ENCODE measurements at regions not wholly inside any gene's neighbourhood (a gene's known extent, or its start where the extent isn't known, plus 50 kb on each side); places are given as distances from the start of the nearest gene placed in this dataset.

GRCh38 chr14:104472073-104472472, 107.5 kb upstream of the C14orf180 start (continued):
- TF ChIP-seq PBX2 (CRISPR knock-in tag; IDR thresholded peaks at IDR 0.05; ENCODE audit: low read depth) (no peak), PBX2 (tag; conservative IDR thresholded peaks at IDR 0.05; ENCODE audit: low read depth) (no peak)

GRCh38 chr14:104472536-104473243, 106.9 kb upstream of the C14orf180 start:
- WGBS (ENCODE audit: insufficient coverage, low coverage, missing lambda C conversion rate), result 2% methylated on average over 24 of the region's 29 CpGs
- intact Hi-C loops (cut with micrococcal nuclease) (no loop called here), in situ Hi-C loops (cut with MboI) (no loop called here)
- H3K4me1 ChIP-seq (replicated peaks in 1 of 2; ENCODE audit: control insufficient read depth in 2 of 2, insufficient read depth in 2 of 2, low read length in 2 of 2), result no peaks in the 10 kb centered on the region
- no peak overlapping the region for H3K4me2 ChIP-seq (ENCODE audit: insufficient read depth, low read length)
- ChIA-PET CTCF (ENCODE audit: low intra/inter-chr PET ratio) (no interaction called here), POLR2A (interaction anchor here (0.6 kb wide), 1 partner anchor 27 kb away, joined by 3 read pairs; no protein-coding TSS in a partner anchor)
- H2AFZ ChIP-seq (ENCODE audit: low read depth, low read length), result no peak overlapping the region
- ATAC-seq, result no peak
- DNase-seq (ENCODE audit: extremely low read depth in 1 of 4, low spot score in 3 of 4), result no peak
- BruUV-seq (replicated peaks), result no TSS peak
- H3K36me3 ChIP-seq (ENCODE audit: control insufficient read depth, insufficient read depth, low read length), result no peaks in the 10 kb centered on the region
- no peaks in the 10 kb centered on the region for H4K20me1 ChIP-seq (replicated peaks; ENCODE audit: control insufficient read depth, insufficient read depth, low read length)
- H3K9me3 ChIP-seq (replicated peaks; ENCODE audit: control insufficient read depth, insufficient read depth, low read depth, low read length), result no peaks in the 10 kb centered on the region
- H3K4me3 ChIP-seq, result no peak overlapping the region
- H3K9me1 ChIP-seq (ENCODE audit: control insufficient read depth, insufficient read depth, low read length), result no peaks in the 10 kb centered on the region
- H3K9ac ChIP-seq (ENCODE audit: insufficient read depth in 1 of 2, low read depth in 2 of 2, low read length in 2 of 2), result no peak overlapping the region
- H3K27me3 ChIP-seq (ENCODE audit: control insufficient read depth in 2 of 2, insufficient read depth in 2 of 2, low read length in 2 of 2), result peaks cover 2 to 13% of the 10 kb centered on the region in 2 experiments; a peak in 3 of 5 replicates
- TF ChIP-seq NONO (IDR thresholded peaks at IDR 0.05; ENCODE audit: low read depth in 2 of 2, low read length in 1 of 2) (no peak), ZNF586 (CRISPR knock-in tag; conservative IDR thresholded peaks at IDR 0.05) (no peak), FOXA1 (IDR thresholded peaks at IDR 0.05; ENCODE audit: borderline replicate concordance) (no peak), PRDM10 (IDR thresholded peaks at IDR 0.05; ENCODE audit: partially characterized antibody) (no peak), HDAC8 (tag; IDR thresholded peaks at IDR 0.05) (no peak), SMARCA4 (IDR thresholded peaks at IDR 0.05) (no peak)
- FAIRE-seq, result no peak
- H3K27ac ChIP-seq (ENCODE audit: extremely low read depth, low read depth, low read length), result no peak overlapping the region
- no peaks in the 10 kb centered on the region for H3K79me2 ChIP-seq (ENCODE audit: control insufficient read depth, insufficient read depth, low read length)

All from K562 (cell line).